ENCODE measurements at regions not wholly inside any gene's neighbourhood (a gene's known extent, or its start where the extent isn't known, plus 50 kb on each side); places are given as distances from the start of the nearest gene placed in this dataset.
"Not testable (repeated sequence)": the region's sequence is repeated elsewhere in the genome, so short reads cannot be mapped to it uniquely, and the experiment has no call there.

DNA sequence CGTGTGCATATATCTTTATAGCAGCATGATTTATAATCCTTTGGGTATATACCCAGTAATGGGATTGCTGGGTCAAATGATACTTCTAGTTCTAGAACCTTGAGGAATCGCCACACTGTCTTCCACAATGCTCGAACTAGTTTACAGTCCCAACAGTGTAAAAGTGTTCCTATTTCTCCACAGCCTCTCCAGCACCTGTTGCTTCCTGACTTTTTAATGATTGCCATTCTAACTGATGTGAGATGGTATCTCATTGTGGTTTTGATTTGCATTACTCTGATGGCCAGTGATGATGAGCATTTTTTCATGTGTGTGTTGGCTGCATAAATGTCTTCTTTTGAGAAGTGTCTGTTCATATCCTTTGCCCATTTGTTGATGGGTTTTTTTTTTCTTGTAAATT, 66.0 kb upstream of the TNKS2 start:
- TF ChIP-seq, protein P1, sequence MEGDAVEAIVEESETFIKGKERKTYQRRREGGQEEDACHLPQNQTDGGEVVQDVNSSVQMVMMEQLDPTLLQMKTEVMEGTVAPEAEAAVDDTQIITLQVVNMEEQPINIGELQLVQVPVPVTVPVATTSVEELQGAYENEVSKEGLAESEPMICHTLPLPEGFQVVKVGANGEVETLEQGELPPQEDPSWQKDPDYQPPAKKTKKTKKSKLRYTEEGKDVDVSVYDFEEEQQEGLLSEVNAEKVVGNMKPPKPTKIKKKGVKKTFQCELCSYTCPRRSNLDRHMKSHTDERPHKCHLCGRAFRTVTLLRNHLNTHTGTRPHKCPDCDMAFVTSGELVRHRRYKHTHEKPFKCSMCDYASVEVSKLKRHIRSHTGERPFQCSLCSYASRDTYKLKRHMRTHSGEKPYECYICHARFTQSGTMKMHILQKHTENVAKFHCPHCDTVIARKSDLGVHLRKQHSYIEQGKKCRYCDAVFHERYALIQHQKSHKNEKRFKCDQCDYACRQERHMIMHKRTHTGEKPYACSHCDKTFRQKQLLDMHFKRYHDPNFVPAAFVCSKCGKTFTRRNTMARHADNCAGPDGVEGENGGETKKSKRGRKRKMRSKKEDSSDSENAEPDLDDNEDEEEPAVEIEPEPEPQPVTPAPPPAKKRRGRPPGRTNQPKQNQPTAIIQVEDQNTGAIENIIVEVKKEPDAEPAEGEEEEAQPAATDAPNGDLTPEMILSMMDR (IDR thresholded peaks at IDR 0.05) = not testable (repeated sequence)
- TF ChIP-seq EP300 (IDR thresholded peaks at IDR 0.05) = not testable (repeated sequence)
